ENCODE measurements at regions not wholly inside any gene's neighbourhood (a gene's known extent, or its start where the extent isn't known, plus 50 kb on each side); places are given as distances from the start of the nearest gene placed in this dataset.

DNA sequence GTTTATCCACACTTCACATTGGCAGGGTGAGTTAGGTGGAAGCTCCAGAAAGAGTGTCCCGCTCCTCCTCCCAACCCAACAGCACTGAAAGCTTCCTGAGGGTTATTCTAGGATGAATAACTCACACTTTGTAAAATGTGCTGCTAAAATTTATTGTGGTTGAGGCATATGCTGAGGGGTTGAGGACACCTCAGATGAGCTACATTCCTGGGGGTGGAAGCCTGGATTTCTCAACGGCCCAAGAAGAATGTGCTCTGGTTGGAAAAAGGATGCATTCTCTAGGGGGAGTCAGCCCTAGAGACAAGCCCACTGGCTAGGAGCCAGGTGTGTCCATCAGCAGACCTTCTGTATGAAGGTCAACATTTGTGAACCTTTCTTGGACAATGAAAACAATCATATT is 91.5 kb upstream of the PDE1C start:
- H3K4me1 ChIP-seq (replicated peaks in 1 of 2) = no peaks in the 10 kb centered on the region
- no peak overlapping the region for H3K27ac ChIP-seq
- intact Hi-C loops (cut with DNase I) = no loop called here

DNA sequence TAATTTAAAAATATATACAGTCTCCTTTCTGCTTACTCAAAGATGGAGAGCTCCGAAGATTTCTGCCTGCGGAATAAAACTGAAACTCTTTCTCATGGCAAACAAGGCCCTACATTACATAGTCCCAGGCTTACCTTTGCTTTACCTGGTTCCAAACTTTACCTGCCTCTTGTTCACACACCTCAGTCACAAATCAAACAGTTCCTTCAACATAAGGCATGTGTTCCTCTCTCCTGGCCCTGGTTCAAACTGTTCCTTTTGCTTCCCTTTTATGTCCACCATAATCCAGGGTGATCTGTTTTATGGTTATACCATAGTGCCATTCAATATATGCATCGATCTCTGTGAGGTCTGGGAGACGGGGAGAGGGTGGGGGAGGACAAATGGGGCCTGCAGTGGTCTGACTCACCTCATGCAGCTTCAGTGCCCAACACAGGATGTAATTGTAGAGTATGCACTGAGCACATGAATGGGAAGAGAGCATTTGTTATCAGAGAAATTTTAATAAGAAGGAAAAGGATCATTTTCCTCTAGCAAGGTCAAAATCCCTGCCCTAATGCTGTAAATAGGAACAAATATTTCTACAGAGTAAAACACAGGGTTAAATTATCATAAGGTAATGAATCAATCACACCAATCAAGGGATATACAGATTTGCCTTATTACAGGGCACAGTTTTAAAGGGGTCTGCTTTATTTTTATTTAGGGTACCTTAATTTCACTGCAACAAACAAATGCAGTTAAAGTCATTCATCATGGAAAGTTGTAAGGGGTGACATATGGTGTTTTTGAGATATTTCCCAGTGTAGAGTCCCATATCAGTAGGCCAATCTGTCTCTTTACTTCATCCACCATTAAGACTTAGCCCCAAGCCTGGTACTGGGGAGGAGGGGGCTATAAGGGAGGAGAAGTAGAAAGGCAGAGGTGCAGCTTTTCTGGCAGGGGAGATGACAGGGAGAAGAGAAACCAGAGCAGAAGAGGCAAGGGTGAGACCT is 88.8 kb upstream of the PDE1C start:
- H3K4me3 ChIP-seq = no peak overlapping the region
- no peak for DNase-seq
- H3K36me3 ChIP-seq (replicated peaks in 1 of 2) = no peaks in the 10 kb centered on the region
- TF ChIP-seq, protein P1, sequence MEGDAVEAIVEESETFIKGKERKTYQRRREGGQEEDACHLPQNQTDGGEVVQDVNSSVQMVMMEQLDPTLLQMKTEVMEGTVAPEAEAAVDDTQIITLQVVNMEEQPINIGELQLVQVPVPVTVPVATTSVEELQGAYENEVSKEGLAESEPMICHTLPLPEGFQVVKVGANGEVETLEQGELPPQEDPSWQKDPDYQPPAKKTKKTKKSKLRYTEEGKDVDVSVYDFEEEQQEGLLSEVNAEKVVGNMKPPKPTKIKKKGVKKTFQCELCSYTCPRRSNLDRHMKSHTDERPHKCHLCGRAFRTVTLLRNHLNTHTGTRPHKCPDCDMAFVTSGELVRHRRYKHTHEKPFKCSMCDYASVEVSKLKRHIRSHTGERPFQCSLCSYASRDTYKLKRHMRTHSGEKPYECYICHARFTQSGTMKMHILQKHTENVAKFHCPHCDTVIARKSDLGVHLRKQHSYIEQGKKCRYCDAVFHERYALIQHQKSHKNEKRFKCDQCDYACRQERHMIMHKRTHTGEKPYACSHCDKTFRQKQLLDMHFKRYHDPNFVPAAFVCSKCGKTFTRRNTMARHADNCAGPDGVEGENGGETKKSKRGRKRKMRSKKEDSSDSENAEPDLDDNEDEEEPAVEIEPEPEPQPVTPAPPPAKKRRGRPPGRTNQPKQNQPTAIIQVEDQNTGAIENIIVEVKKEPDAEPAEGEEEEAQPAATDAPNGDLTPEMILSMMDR (IDR thresholded peaks at IDR 0.05) = no peak
- no peak for TF ChIP-seq POLR2A (IDR thresholded peaks at IDR 0.05)
- H3K4me1 ChIP-seq (replicated peaks in 1 of 2) = no peaks in the 10 kb centered on the region
- H3K27ac ChIP-seq = no peak overlapping the region
- no peaks in the 10 kb centered on the region for H3K27me3 ChIP-seq
- WGBS, 4 donors = 75 to 80% (median 78%) methylated on average over 4 of the region's 4 CpGs
- intact Hi-C loops (cut with DNase I) = no loop called here
- H3K9me3 ChIP-seq (replicated peaks in 1 of 3) = no peaks in the 10 kb centered on the region

More for the DNA sequence above, 91.5 kb upstream of the PDE1C start:
- TF ChIP-seq, protein P1 (IDR thresholded peaks at IDR 0.05) = no peak
- no peak for TF ChIP-seq POLR2A (IDR thresholded peaks at IDR 0.05)
- Histone ChIP-seq H3K36me3 (replicated peaks in 1 of 2) (no peaks in the 10 kb centered on the region), H3K4me3 (no peak overlapping the region), H3K27me3 (no peaks in the 10 kb centered on the region), H3K9me3 (replicated peaks in 1 of 3) (no peaks in the 10 kb centered on the region)
- 55 to 71% (median 66%) methylated on average over 2 of the region's 2 CpGs for WGBS, 4 donors
- DNase-seq = no peak

DNA sequence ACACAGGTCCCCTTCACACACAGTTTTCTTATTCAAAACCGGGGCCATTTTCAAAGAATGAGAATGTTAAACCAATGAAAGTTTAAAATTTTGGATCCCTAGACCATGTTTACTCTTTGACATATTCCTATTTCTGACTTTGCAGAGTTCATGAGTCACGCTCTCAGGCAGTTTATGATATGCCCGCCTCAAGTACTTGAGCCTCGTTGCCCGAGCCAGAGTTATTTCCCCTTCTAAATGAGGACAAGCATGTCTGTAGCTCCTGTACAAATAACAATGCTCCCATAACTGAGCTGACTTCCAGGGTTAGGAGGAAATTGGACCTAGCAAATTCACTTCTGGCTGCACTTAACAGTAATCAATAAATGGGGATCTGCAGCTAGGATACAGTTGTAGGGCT is 87.9 kb upstream of the PDE1C start:
- DNase-seq = no peak
- H3K4me3 ChIP-seq = no peak overlapping the region
- intact Hi-C loops (cut with DNase I) = no loop called here
- no peaks in the 10 kb centered on the region for H3K36me3 ChIP-seq (replicated peaks in 1 of 2)
- H3K4me1 ChIP-seq (replicated peaks in 1 of 2) = no peaks in the 10 kb centered on the region
- TF ChIP-seq POLR2A (IDR thresholded peaks at IDR 0.05) = no peak
- WGBS, 4 donors = 71 to 76% (median 74%) methylated on average over 5 of the region's 5 CpGs
- no peak overlapping the region for H3K27ac ChIP-seq
- H3K27me3 ChIP-seq = no peaks in the 10 kb centered on the region
- H3K9me3 ChIP-seq (replicated peaks in 1 of 3) = no peaks in the 10 kb centered on the region

DNA sequence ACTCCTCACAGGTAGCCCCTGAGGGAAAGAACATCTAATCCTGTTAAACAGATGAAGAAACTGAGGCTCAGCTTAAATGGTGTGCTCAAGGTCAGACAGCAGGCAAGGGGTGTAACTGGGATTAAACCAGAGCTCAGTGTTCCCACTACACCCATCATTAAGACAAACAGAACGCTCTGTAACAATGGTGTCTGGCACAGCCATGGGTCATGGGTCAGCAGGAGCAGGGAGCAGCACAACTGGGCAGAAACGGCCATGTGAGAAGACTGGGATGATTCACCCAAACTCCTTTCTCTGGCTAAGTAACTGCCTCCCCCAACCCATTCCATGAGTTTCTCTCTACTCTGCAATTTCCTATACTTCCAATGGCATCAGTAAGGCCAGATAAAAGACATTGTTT is 85.5 kb upstream of the PDE1C start:
- Histone ChIP-seq H3K27me3 (no peaks in the 10 kb centered on the region), H3K9me3 (replicated peaks in 1 of 3) (no peaks in the 10 kb centered on the region), H3K4me3 (no peak overlapping the region), H3K4me1 (replicated peaks in 1 of 2) (no peaks in the 10 kb centered on the region), H3K27ac (no peak overlapping the region), H3K36me3 (replicated peaks in 1 of 2) (no peaks in the 10 kb centered on the region)
- 48 to 74% (median 63%) methylated on average over 2 of the region's 2 CpGs for WGBS, 4 donors
- intact Hi-C loops (cut with DNase I) = no loop called here
- TF ChIP-seq, protein P1 (IDR thresholded peaks at IDR 0.05) = no peak
- no peak for TF ChIP-seq POLR2A (IDR thresholded peaks at IDR 0.05)
- DNase-seq = no peak
